ENCODE measurements at regions not wholly inside any gene's neighbourhood (a gene's known extent, or its start where the extent isn't known, plus 50 kb on each side); places are given as distances from the start of the nearest gene placed in this dataset.

DNA sequence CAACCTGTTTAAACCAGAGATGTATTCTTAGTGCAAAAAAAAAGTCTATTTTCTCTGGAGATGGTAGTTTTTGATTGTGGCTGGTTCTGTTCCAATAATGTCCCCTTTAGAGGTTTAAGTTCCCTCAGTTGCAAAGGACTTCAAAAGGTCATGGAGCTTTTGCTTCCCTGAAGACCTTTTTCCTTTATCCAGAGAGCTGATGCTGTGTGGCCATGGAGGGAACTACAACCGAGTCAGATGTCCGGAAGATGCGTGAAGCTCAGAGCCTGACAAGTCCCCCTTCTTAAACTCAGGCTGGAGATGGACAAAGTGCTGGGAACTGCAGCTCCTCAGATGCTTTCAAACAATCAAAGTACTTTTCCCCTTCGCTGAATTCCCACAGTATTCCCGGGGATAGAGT lies 176.1 kb downstream of the TMEM18 start:
- H3K27ac Mint-ChIP-seq, result no peak overlapping the region
- peaks cover 3% of the 10 kb centered on the region for H3K27me3 Mint-ChIP-seq
- no peak overlapping the region for H3K4me3 Mint-ChIP-seq
- H3K9me3 Mint-ChIP-seq, result no peaks in the 10 kb centered on the region
- H3K36me3 Mint-ChIP-seq, result no peaks in the 10 kb centered on the region
- no peaks in the 10 kb centered on the region for H3K4me1 Mint-ChIP-seq

DNA sequence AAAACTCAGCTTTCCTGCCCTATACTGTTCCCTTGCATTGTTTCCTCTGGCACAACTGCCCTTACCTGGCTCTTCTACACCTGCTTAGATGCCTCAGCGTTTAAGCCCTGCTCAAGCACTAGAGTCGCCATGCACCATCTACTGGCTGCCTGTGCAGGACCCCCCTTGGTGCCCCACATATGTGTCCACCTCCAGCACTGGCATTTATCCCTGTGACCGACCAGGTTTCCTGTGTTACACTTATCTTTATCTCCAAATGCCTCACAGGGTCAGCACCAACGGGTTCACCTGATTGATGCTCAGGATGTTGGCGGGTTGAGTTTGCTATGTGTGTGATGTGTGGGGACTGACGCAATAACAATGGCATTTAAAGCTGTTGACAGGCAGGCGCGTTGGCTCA lies 177.5 kb downstream of the TMEM18 start:
- no peaks in the 10 kb centered on the region for H3K36me3 Mint-ChIP-seq
- H3K27me3 Mint-ChIP-seq, result peaks cover 3% of the 10 kb centered on the region
- no peaks in the 10 kb centered on the region for H3K4me1 Mint-ChIP-seq
- no peak overlapping the region for H3K4me3 Mint-ChIP-seq
- no peaks in the 10 kb centered on the region for H3K9me3 Mint-ChIP-seq
- no peak overlapping the region for H3K27ac Mint-ChIP-seq

DNA sequence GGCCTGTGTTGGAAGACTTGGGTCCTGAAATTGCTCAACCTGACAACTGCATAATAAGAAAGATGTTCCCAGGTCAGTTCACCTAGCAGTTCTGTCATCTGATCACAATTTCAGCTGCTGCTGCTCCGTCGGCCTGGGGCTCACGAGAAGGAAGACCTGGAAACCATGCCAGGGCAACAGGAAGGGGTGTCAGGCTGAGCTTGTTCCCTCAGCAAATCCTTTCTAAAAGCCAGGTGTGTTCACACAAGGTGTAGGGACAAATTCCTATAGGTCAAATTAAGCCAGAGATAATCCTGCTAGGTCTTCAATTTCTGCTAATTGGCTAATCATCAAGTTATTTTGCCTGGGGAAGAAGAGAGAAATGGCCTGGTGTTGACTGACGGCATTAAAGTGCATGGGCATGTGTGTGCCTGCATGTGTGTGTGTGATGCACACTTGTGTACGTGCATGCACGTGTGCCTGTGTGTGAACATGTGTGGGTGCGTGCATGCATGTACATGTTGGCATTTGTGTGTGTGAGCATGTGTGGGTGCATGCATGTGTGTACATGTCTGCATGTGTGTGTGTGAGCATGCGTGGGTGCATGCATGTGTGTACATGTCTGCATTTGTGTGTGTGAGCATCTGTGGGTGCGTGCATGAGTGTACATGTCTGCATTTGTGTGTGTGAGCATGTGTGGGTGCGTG lies 178.6 kb downstream of the TMEM18 start:
- no peak overlapping the region for H3K4me3 Mint-ChIP-seq
- H3K36me3 Mint-ChIP-seq, result no peaks in the 10 kb centered on the region
- no peak overlapping the region for H3K27ac Mint-ChIP-seq

DNA sequence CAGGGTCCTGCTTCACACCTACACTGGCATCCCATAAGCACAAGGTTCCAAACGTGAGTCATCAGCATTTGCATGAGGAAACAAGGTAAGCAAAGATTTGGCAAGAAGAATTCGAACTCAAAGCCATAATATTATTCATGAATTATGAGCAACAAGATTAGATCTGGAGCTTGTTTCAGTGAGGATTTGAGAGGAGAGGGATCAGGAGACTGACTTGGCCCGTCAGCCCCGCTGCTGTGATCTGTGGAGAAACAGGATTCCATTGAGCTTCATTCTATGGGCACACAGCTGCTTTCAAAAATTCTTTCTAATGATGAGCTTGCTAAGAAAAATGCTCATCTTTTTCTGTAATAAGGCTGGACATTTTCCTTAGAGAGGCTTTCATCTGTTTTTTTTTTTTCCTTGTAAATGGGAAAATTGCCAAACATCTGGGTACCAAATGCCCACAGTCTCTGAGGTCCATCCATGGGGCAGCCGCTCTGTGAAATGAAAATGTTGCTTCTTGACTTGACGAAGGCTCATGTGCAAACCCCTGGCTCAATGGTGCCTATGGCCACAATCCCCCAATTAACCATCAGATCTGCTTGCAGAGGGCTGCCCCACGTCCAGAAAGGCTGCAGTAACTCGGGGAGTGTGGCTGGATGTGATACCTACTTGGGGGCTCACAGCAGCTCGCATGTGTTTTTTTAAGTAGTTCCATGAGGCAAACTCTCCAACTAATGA lies 179.3 kb downstream of the TMEM18 start:
- peaks cover 6% of the 10 kb centered on the region for H3K27me3 Mint-ChIP-seq
- H3K4me1 Mint-ChIP-seq, result no peaks in the 10 kb centered on the region
- H3K36me3 Mint-ChIP-seq, result no peaks in the 10 kb centered on the region
- H3K9me3 Mint-ChIP-seq, result no peaks in the 10 kb centered on the region
- H3K4me3 Mint-ChIP-seq, result no peak overlapping the region
- no peak overlapping the region for H3K27ac Mint-ChIP-seq

More for the DNA sequence above, 178.6 kb downstream of the TMEM18 start:
- Mint-ChIP-seq H3K4me1 (no peaks in the 10 kb centered on the region), H3K27me3 (peaks cover 6% of the 10 kb centered on the region), H3K9me3 (no peaks in the 10 kb centered on the region)

DNA sequence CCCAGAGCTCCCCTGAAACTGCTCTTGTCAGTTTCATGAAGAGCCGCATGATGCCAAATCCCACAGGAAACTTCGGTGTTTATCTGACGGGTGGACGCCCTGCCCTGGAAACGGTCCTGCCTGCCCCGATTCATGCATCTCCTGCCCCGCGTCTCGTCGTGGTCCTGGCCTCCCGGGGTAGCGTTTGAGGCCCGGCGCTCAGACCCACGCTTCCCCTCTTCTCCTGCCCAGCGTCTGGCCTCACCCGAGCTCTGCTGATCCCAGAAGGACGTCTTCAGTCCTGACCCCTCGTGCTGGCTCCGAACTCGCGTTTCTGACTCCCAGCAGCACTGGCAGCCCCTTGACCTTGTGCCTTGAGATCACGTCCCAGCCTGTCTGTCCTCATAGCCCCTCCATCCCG lies 180.5 kb downstream of the TMEM18 start:
- Mint-ChIP-seq H3K4me1 (no peaks in the 10 kb centered on the region), H3K9me3 (no peaks in the 10 kb centered on the region), H3K27ac (no peak overlapping the region), H3K36me3 (no peaks in the 10 kb centered on the region), H3K4me3 (no peak overlapping the region), H3K27me3 (peaks cover 7% of the 10 kb centered on the region)

DNA sequence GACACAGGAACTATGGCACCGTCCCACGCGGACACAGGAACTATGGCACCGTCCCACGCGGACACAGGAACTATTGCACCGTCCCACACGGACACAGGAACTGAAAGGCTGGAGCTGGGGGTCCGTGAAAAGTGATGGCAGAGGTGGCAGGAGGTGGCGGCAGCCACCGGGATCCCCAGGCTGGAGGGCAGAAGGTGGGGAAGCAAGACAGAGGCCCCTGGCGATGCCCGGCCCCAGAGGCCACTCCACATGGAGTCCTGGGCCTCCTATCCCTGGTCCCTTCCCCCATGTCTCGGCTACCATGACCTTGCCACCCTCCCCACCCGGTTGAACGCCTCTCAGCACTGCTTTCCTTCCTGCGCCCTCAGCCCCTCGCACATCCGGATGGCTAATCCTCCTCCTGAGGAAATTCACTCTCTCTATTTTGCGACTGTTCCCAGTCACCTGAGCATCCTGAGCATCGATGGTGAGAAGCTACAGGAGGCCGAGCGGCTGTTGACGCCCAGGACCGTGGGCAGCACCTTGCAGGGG lies 181.4 kb downstream of the TMEM18 start:
- Mint-ChIP-seq H3K4me3 (no peak overlapping the region), H3K27me3 (peaks cover 8% of the 10 kb centered on the region), H3K9me3 (no peaks in the 10 kb centered on the region), H3K36me3 (no peaks in the 10 kb centered on the region), H3K27ac (no peak overlapping the region), H3K4me1 (no peaks in the 10 kb centered on the region)

DNA sequence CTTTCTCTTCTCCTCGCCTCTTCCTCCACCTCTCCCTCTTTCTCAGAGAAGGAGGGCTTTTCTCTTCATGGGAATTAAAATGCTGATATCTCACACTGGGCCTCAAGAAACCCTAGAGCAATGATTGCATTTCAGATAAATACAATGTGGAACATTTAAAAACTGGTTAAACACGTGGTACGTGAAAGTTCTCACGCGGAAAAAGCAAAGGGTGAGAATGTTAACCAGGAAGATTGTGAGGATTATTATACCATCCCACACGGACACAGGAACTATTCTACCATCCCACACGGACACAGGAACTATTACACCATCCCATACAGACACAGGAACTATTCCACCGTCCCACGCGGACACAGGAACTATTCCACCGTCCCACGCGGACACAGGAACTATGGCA lies 182.4 kb downstream of the TMEM18 start:
- Mint-ChIP-seq H3K4me1 (no peaks in the 10 kb centered on the region), H3K4me3 (no peak overlapping the region), H3K36me3 (no peaks in the 10 kb centered on the region), H3K27ac (no peak overlapping the region), H3K27me3 (peaks cover 9% of the 10 kb centered on the region), H3K9me3 (no peaks in the 10 kb centered on the region)

DNA sequence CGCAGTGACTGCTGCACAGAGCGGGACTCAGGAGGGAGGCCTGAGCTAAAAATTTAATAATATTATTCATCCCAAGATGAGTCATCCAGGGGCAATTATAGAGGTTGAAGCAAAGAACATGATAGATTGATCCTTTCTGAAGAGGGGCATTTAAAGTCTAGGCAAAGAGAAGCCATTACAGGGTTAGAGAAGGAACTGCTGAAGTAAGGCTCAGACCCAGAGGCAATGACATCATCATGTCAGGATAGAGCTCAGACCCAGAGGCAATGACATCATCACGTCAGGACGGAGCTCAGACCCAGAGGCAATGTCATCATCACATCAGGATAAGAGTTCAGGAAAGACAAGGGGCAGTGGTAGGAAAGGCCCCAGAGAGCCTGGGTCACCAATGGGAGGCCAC lies 184.0 kb downstream of the TMEM18 start:
- H3K36me3 Mint-ChIP-seq, result no peaks in the 10 kb centered on the region
- H3K4me3 Mint-ChIP-seq, result no peak overlapping the region
- H3K9me3 Mint-ChIP-seq, result no peaks in the 10 kb centered on the region
- no peaks in the 10 kb centered on the region for H3K4me1 Mint-ChIP-seq
- peaks cover 6% of the 10 kb centered on the region for H3K27me3 Mint-ChIP-seq
- H3K27ac Mint-ChIP-seq, result no peak overlapping the region

DNA sequence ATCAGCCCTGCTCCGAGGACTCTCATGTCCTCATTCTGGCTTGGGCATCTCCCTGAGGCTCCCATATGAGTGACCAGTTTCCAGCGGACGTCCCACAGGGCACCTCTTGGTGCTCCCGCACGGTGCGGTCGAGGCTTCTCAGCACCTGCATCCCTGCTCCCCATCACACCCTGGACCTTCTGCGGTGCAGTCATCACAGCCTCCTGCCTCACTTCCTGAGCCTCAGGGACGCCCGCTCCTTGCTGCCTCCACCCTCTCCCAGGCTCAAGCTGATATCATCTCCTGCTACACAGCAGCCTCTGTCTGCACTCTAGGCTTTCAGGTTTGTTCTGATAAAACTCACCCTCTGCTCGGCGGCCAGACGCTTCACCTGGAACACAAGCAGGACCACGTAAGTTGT lies 185.0 kb downstream of the TMEM18 start:
- no peaks in the 10 kb centered on the region for H3K4me1 Mint-ChIP-seq
- no peak overlapping the region for H3K4me3 Mint-ChIP-seq
- peaks cover 6% of the 10 kb centered on the region for H3K27me3 Mint-ChIP-seq
- H3K36me3 Mint-ChIP-seq, result no peaks in the 10 kb centered on the region
- H3K9me3 Mint-ChIP-seq, result no peaks in the 10 kb centered on the region
- H3K27ac Mint-ChIP-seq, result peak overlapping the region; percentile 33

DNA sequence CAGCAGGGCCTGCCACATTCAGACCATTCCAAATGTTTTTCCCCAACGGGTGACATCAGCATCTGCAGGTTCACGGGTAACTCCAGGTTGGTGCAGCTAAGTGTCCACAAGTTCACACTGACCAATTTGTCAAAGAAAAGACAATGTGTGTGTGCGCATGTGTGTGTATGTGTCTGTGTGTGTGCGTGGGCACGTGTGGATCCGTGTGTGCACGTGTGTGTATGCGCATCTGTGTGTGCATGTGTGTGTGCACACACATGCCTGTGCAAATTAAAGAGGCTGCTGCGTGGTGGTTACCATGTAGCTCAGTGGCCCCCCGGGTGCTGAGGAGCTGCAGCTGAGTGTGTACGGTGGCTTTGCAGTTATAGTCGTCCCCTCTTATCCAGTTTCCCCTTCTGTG lies 187.4 kb downstream of the TMEM18 start:
- Mint-ChIP-seq H3K4me3 (no peak overlapping the region), H3K27me3 (peaks cover 6% of the 10 kb centered on the region), H3K9me3 (no peaks in the 10 kb centered on the region), H3K27ac (no peak overlapping the region), H3K36me3 (no peaks in the 10 kb centered on the region), H3K4me1 (no peaks in the 10 kb centered on the region)

DNA sequence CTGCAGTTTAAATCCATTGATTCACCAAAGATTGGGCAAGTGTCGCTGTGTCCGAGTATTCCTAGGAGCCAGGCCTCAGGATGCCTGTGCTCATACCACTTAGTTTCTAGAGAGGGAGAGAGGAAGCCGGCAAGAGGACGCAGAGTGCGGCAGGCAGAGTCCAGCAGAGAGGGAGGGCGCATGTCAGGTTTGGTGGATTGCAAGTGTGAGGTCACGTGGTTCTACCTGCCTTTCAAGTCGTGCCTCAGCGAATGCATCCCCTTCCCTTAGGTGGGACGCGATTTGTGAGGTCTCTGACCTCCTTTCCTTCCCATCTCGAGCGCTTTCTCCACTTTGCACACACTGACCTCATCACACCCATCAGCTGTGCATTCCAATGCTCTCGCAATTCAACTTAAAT lies 188.1 kb downstream of the TMEM18 start:
- Mint-ChIP-seq H3K9me3 (no peaks in the 10 kb centered on the region), H3K4me1 (no peaks in the 10 kb centered on the region), H3K27me3 (peaks cover 6% of the 10 kb centered on the region)

DNA sequence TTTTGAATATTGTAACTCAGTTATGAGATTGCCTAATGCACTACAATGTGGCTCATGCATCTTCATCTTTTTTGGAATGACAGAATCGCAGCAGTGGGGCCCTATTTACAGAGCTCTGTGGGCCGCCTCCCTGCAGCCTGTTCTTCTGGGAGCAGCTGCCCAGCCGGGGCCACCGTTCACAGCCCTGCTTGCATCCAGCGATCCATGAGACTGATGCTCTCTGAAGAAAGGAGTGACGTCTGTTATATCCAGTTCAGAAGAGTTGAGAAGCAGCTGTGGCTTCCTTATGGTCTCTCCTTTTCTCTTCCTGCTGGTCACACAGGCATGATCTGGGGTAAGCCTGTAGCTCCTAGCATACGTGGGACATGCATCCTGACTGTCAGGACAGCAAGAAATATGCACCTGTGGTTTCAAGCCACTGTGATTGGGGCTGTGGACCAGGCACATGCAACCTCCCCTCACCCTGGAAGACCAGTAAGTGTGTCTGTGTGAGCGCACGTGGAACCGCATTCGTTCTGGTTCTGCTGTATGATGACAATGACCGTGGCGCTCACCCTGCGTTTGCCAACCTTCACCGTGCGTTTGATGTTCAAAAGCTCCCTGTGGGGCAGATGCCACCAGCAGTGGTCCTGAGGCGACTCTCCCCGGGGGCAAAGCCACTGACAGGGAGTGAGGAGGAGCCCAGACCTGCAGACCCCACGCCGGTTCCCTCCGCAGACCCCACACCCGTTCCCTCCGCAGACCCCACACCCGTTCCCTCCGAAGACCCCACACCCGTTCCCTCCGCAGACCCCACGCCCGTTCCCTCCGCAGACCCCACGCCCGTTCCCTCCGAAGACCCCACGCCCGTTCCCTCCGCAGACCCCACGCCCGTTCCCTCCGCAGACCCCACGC lies 189.8 kb downstream of the TMEM18 start:
- Mint-ChIP-seq H3K27me3 (peaks cover 4% of the 10 kb centered on the region), H3K27ac (no peak overlapping the region), H3K4me3 (no peak overlapping the region), H3K4me1 (no peaks in the 10 kb centered on the region), H3K36me3 (no peaks in the 10 kb centered on the region), H3K9me3 (no peaks in the 10 kb centered on the region)

More for the DNA sequence above, 188.1 kb downstream of the TMEM18 start:
- Mint-ChIP-seq H3K27ac (no peak overlapping the region), H3K36me3 (no peaks in the 10 kb centered on the region), H3K4me3 (no peak overlapping the region)

DNA sequence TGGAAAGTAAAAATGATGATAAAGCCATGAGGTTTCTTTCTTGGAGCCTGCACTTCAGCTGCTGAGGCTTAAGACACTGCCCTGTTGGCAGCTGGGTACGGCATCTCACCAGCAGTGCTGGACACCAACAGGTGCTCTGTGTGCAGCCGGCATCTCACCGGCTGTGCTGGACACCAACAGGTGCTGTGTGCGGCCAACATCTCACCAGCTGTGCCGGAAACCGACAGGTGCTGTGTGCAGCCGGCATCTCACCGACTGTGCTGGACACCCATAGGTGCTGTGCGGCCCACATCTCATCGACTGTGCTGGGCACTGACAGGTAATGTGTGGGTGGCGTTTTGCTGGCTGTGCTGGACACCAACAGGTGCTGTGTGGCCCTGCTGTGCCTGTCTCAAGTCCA lies 190.8 kb downstream of the TMEM18 start:
- no peak overlapping the region for H3K4me3 Mint-ChIP-seq
- no peaks in the 10 kb centered on the region for H3K36me3 Mint-ChIP-seq
- H3K27me3 Mint-ChIP-seq, result peaks cover 2% of the 10 kb centered on the region
- H3K9me3 Mint-ChIP-seq, result no peaks in the 10 kb centered on the region
- H3K27ac Mint-ChIP-seq, result no peak overlapping the region
- H3K4me1 Mint-ChIP-seq, result no peaks in the 10 kb centered on the region

DNA sequence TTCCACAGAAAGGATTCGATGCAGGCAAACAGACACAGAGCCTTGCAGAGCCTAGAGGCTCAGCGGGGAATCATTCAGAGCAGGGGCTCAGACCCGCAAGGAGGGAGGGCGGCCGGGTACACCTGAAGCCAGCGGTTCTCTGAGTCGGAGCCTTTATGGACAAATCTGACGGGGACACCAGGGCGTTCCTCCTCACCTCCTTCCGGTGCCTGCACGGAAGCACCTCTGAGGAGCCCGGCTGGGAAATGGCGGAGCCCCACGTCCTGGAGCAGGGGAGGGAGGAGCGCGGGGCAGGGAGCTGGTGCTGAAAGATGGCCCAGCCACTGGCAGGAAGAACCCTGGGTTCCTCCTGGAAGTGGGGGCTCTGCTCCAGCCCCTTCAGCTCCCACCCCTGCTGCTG lies 193.5 kb upstream of the ALKAL2 start:
- Mint-ChIP-seq H3K36me3 (no peaks in the 10 kb centered on the region), H3K9me3 (no peaks in the 10 kb centered on the region), H3K4me3 (no peak overlapping the region), H3K4me1 (no peaks in the 10 kb centered on the region), H3K27me3 (peaks cover 4% of the 10 kb centered on the region), H3K27ac (no peak overlapping the region)

DNA sequence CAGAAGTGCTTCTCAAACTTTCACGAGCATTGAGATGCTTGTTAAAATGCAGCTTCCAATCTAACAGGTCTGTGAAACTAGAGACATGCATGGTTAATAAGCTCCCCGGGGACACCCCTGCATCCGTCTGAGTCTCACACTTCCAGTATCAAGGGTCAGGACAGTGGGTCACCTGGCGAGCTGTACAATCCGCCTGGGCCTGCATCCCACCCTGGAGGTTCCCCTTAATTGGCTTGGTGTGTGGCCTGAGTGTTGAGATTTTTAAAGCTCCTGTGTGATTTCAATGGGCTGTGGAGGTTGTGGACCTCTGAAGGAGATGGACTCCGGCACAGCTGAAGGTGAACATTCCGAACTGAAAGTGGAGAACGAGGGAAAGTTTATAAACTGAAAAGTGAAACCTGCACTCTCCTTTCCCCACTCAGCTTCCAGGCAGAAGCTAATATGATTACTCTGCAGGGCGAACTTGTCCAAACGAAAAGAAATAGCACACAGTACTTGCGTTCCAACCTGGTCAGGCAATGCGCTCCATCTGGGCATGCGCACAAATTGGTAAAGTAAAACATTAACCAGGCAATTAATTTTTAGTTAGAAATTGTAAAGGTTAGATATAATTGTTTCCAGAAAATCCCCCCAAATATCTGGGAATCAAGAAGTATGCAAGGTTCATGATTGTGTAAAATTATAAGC lies 191.7 kb upstream of the ALKAL2 start:
- H3K9me3 Mint-ChIP-seq, result no peaks in the 10 kb centered on the region
- no peak overlapping the region for H3K27ac Mint-ChIP-seq
- H3K36me3 Mint-ChIP-seq, result peaks cover 1% of the 10 kb centered on the region
- no peak overlapping the region for H3K4me3 Mint-ChIP-seq
- no peaks in the 10 kb centered on the region for H3K4me1 Mint-ChIP-seq
- peaks cover 6% of the 10 kb centered on the region for H3K27me3 Mint-ChIP-seq

Measured in activated naive CD4-positive, alpha-beta T cell treated with anti-CD3 and anti-CD28 coated beads, Interleukin-2, amount 50 U/mL, for 24 hours (primary cell).